ENCODE measurements at regions not wholly inside any gene's neighbourhood (a gene's known extent, or its start where the extent isn't known, plus 50 kb on each side); places are given as distances from the start of the nearest gene placed in this dataset.

DNA sequence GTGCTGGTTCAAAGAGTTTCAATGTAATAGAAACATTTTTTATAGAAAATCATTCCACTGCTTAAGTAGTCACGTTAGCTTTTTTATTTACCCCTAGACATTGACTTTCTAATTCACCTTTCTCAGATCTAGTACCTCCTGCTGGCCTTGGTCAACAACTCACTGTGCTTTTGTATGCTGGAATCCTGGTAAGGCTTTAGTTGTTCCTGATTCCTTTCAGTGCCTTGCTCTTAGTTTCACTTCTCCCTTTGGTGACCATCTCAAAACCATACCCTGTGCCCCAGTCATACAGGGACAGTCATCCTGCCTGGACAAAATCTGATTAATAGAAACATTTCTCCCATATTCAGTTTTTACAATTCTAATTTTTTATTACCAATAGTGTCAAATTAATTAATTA is 130.2 kb downstream of the GPR37 start:
- Histone ChIP-seq H3K36me3 (replicated peaks in 1 of 2; ENCODE audit: control insufficient read depth in 1 of 2, insufficient read depth in 2 of 2, low read length in 2 of 2) (no peaks in the 10 kb centered on the region), H3K27me3 (ENCODE audit: control insufficient read depth in 1 of 2, insufficient read depth in 2 of 2, low read length in 2 of 2) (no peaks in the 10 kb centered on the region; a peak in 1 of 5 replicates), H3K27ac (ENCODE audit: extremely low read length, insufficient read depth, low read length) (no peak overlapping the region), H3K4me3 (replicated peaks in 1 of 3; ENCODE audit: insufficient read depth in 1 of 3, low read depth in 2 of 3, low read length in 3 of 3) (no peak overlapping the region), H2AFZ (ENCODE audit: low read length) (no peak overlapping the region), H4K20me1 (ENCODE audit: insufficient read depth, low read length) (no peaks in the 10 kb centered on the region), H3K9me3 (ENCODE audit: low read length) (no peaks in the 10 kb centered on the region), H3K4me1 (ENCODE audit: insufficient read depth, low read length) (no peaks in the 10 kb centered on the region), H3K4me2 (ENCODE audit: low read depth, low read length) (no peak overlapping the region), H3K9ac (ENCODE audit: insufficient read depth, low read depth, low read length) (no peak overlapping the region), H3K79me2 (ENCODE audit: insufficient read depth, low read length) (no peaks in the 10 kb centered on the region)
- WGBS (ENCODE audit: low lambda C conversion rate) = 0% methylated on average over 1 of the region's 1 CpG
- FAIRE-seq (no peak), ATAC-seq (no peak), DNase-seq (ENCODE audit: low spot score) (no peak)
- intact Hi-C loops (cut with micrococcal nuclease; ENCODE audit: unreplicated experiment) (no loop called here), in situ Hi-C loops (cut with HindIII; ENCODE audit: extremely low pct_ligation_motif_present, low pct_unique_long_range_greater_than_20kb) (no loop called here)
- ChIA-PET POLR2A (no interaction called here), CTCF (ENCODE audit: low intra/inter-chr PET ratio, low total read pairs) (no interaction called here)
- BruUV-seq (replicated peaks) = no TSS peak
- TF ChIP-seq TFE3 (CRISPR knock-in tag; IDR thresholded peaks at IDR 0.05) = no peak
- no peak for TF ChIP-seq ZNF20 (CRISPR knock-in tag; IDR thresholded peaks at IDR 0.05)
- TF ChIP-seq HOXA5 (CRISPR knock-in tag; IDR thresholded peaks at IDR 0.05) = no peak
- no peak for TF ChIP-seq DDIT3 (CRISPR knock-in tag; IDR thresholded peaks at IDR 0.05)
- no peak for TF ChIP-seq GATAD1 (CRISPR knock-in tag; IDR thresholded peaks at IDR 0.05)
- no peak for TF ChIP-seq SOX6 (IDR thresholded peaks at IDR 0.05)
- no peak for TF ChIP-seq SOX6 (CRISPR knock-in tag; IDR thresholded peaks at IDR 0.05)

DNA sequence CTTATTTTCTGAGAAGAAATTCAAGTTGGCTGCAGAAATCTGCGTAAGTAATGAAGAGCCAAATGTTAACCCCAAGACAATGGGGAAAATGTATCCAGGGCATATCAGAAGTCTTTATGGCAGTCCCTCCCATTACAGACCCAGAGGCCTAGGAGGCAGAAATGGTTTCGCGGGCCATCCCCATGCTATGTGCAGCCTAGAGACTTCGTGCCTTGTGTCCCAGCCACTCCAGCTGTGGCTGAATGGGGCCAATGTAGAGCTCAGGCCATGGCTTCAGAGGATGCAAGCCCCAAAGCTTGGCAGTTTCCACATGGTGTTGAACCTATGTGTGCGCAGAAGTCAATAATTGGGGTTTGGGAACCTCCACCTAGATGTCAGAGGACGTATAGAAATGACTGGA is 131.9 kb downstream of the GPR37 start:
- ChIA-PET CTCF (ENCODE audit: low intra/inter-chr PET ratio, low total read pairs) (no interaction called here), POLR2A (no interaction called here)
- no peaks in the 10 kb centered on the region for H4K20me1 ChIP-seq (ENCODE audit: insufficient read depth, low read length)
- no peak for FAIRE-seq
- 5% methylated on average over 4 of the region's 6 CpGs for WGBS (ENCODE audit: low lambda C conversion rate)
- no peak overlapping the region for H3K27ac ChIP-seq (ENCODE audit: extremely low read length, insufficient read depth, low read length)
- no peaks in the 10 kb centered on the region for H3K4me1 ChIP-seq (ENCODE audit: insufficient read depth, low read length)
- no peaks in the 10 kb centered on the region; a peak in 1 of 5 replicates for H3K27me3 ChIP-seq (ENCODE audit: control insufficient read depth in 1 of 2, insufficient read depth in 2 of 2, low read length in 2 of 2)
- H3K4me2 ChIP-seq (ENCODE audit: low read depth, low read length) = no peak overlapping the region
- no TSS peak for BruUV-seq (replicated peaks)
- no peak overlapping the region for H3K9ac ChIP-seq (ENCODE audit: insufficient read depth, low read depth, low read length)
- no peak for DNase-seq (ENCODE audit: low spot score)
- no peaks in the 10 kb centered on the region for H3K9me3 ChIP-seq (ENCODE audit: low read length)
- no peak overlapping the region for H2AFZ ChIP-seq (ENCODE audit: low read length)
- in situ Hi-C loops (cut with HindIII; ENCODE audit: extremely low pct_ligation_motif_present, low pct_unique_long_range_greater_than_20kb) = no loop called here
- ATAC-seq = no peak
- H3K4me3 ChIP-seq (replicated peaks in 1 of 3; ENCODE audit: insufficient read depth in 1 of 3, low read depth in 2 of 3, low read length in 3 of 3) = no peak overlapping the region
- H3K79me2 ChIP-seq (ENCODE audit: insufficient read depth, low read length) = no peaks in the 10 kb centered on the region
- intact Hi-C loops (cut with micrococcal nuclease; ENCODE audit: unreplicated experiment) = no loop called here
- no peaks in the 10 kb centered on the region for H3K36me3 ChIP-seq (replicated peaks in 1 of 2; ENCODE audit: control insufficient read depth in 1 of 2, insufficient read depth in 2 of 2, low read length in 2 of 2)
- TF ChIP-seq REL (CRISPR knock-in tag; conservative IDR thresholded peaks at IDR 0.05) = no peak
- no peak for TF ChIP-seq NRL (CRISPR knock-in tag; IDR thresholded peaks at IDR 0.05; ENCODE audit: borderline replicate concordance)
- TF ChIP-seq, protein P1, sequence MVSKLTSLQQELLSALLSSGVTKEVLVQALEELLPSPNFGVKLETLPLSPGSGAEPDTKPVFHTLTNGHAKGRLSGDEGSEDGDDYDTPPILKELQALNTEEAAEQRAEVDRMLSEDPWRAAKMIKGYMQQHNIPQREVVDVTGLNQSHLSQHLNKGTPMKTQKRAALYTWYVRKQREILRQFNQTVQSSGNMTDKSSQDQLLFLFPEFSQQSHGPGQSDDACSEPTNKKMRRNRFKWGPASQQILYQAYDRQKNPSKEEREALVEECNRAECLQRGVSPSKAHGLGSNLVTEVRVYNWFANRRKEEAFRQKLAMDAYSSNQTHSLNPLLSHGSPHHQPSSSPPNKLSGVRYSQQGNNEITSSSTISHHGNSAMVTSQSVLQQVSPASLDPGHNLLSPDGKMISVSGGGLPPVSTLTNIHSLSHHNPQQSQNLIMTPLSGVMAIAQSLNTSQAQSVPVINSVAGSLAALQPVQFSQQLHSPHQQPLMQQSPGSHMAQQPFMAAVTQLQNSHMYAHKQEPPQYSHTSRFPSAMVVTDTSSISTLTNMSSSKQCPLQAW (CRISPR knock-in tag; IDR thresholded peaks at IDR 0.05) = no peak
- TF ChIP-seq ZMYM4 (CRISPR knock-in tag; IDR thresholded peaks at IDR 0.05) = no peak
- TF ChIP-seq JUNB (CRISPR knock-in tag; IDR thresholded peaks at IDR 0.05; ENCODE audit: borderline replicate concordance) = no peak
- TF ChIP-seq ZBTB2 (CRISPR knock-in tag; IDR thresholded peaks at IDR 0.05; ENCODE audit: low read depth) = no peak
- no peak for TF ChIP-seq ZNF232 (CRISPR knock-in tag; IDR thresholded peaks at IDR 0.05; ENCODE audit: borderline replicate concordance)
- no peak for TF ChIP-seq ZNF678 (CRISPR knock-in tag; IDR thresholded peaks at IDR 0.05)
- no peak for TF ChIP-seq FOXJ3 (CRISPR knock-in tag; IDR thresholded peaks at IDR 0.05; ENCODE audit: borderline replicate concordance)
